Stimulated activated CD4-positive, alpha-beta T cell treated with anti-CD3 and anti-CD28 coated beads, Interleukin-4, amount 100 ng/mL, for 4 hours (primary cell): ENCODE measurements at regions not wholly inside any gene's neighbourhood (a gene's known extent, or its start where the extent isn't known, plus 50 kb on each side); places are given as distances from the start of the nearest gene placed in this dataset.
"Not testable (repeated sequence)": the region's sequence is repeated elsewhere in the genome, so short reads cannot be mapped to it uniquely, and the experiment has no call there.

Experiments
- DNase-seq, 2 experiments: peaks; one replicate each; pipeline ENCODE4 v3.0.0-alpha.2; 2020

GRCh38 chr6:113662688-113663333 is 194.3 kb upstream of the MARCKS start:
- DNase-seq, result no peak

GRCh38 chr6:113664909-113665308 is 192.2 kb upstream of the MARCKS start:
- DNase-seq, result no peak

- no peak for DNase-seq
Measured at GRCh38 chr6:113668641-113669408, 188.3 kb upstream of the MARCKS start.

- no peak for DNase-seq
Measured at GRCh38 chr6:113669606-113670005, 187.5 kb upstream of the MARCKS start.

- DNase-seq, result no peak
Measured at GRCh38 chr6:113671421-113671820, 185.7 kb upstream of the MARCKS start.

GRCh38 chr6:113672491-113673149 is 184.5 kb upstream of the MARCKS start:
- no peak for DNase-seq

GRCh38 chr6:113674075-113674474 is 183.1 kb upstream of the MARCKS start:
- DNase-seq, result no peak

- no peak for DNase-seq
Measured at GRCh38 chr6:113676057-113676456, 181.1 kb upstream of the MARCKS start.

- DNase-seq, result no peak
Measured at GRCh38 chr6:113676968-113677367, 180.2 kb upstream of the MARCKS start.

- DNase-seq, result no peak
Measured at GRCh38 chr6:113679051-113679450, 178.1 kb upstream of the MARCKS start.

- DNase-seq, result no peak
Measured at GRCh38 chr6:113680301-113680700, 176.8 kb upstream of the MARCKS start.

- no peak for DNase-seq
Measured at GRCh38 chr6:113683968-113684367, 173.2 kb upstream of the MARCKS start.

GRCh38 chr6:113684382-113684901 is 172.7 kb upstream of the MARCKS start:
- DNase-seq, result no peak

GRCh38 chr6:113686049-113686448 is 171.1 kb upstream of the MARCKS start:
- DNase-seq, result no peak

GRCh38 chr6:113689620-113690019 is 167.5 kb upstream of the MARCKS start:
- DNase-seq, result not testable (repeated sequence)

GRCh38 chr6:113690281-113691259 is 166.6 kb upstream of the MARCKS start:
- DNase-seq, result no peak

GRCh38 chr6:113691260-113691656 is 165.9 kb upstream of the MARCKS start:
- no peak for DNase-seq

- DNase-seq, result no peak
Measured at GRCh38 chr6:113693851-113694250, 163.3 kb upstream of the MARCKS start.

GRCh38 chr6:113694278-113695077 is 162.7 kb upstream of the MARCKS start:
- no peak for DNase-seq

- no peak for DNase-seq
Measured at GRCh38 chr6:113695516-113695915, 161.6 kb upstream of the MARCKS start.

- DNase-seq, result no peak
Measured at GRCh38 chr6:113696960-113697359, 160.2 kb upstream of the MARCKS start.
